A172 (cell line): ENCODE measurements at regions not wholly inside any gene's neighbourhood (a gene's known extent, or its start where the extent isn't known, plus 50 kb on each side); places are given as distances from the start of the nearest gene placed in this dataset.
A peak's percentile ranks its signal among the peaks of the same experiment; 100 is the strongest.

Source experiments
- DNase-seq: peaks from one replicate; pipeline ENCODE4 v3.0.0-alpha.2; 2015; ENCODE audit warnings: low spot score

- DNase-seq = peak; percentile 2
Observed at GRCh38 chr14:104462651-104463630, 116.6 kb upstream of the C14orf180 start.

GRCh38 chr14:104464907-104465306 lies 114.7 kb upstream of the C14orf180 start:
- DNase-seq = no peak

DNA sequence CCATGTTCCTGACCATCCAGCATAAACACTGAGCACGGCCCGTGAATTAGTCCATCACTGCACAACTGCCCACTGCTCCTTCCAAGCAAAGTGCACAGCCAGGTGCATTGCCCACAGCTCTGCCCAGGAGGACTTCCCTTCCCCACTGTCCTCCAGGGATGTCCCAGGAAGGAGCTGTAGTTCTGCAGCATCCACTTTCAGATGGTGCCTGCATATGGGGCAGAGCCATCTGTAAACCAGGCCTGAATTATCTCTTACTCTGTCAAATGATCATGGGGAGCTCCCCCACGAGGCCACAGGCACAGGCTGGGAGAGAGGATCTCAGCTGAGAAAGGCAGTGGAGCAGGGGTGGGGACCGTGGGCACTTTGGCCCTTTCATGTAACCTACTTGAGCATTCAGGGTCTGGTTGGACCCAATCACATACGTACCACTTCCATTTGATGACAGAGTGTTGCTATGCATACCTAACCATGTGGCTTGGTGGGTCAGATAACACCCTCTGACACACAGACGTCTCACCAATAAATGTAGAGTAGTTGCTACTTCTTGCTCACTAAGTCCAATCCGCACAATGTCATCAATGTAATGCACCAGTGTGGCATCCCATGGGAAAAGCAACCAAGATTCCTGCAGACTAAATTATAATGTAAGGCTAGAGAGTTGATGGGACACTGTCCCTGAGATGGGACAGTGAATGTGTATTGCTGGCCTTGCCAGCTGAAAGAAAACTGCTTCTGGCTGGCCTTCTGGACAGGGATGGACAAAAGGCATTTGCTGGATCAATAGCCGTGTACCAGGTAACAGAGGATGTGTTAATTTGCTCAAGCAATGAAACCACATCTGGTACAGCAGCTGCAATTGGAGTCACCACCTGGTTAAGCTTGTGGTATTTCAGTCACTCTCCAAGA lies 113.8 kb upstream of the C14orf180 start:
- no peak for DNase-seq

- DNase-seq = no peak
Observed at GRCh38 chr14:104467236-104467635, 112.3 kb upstream of the C14orf180 start.

GRCh38 chr14:104467641-104468040 lies 111.9 kb upstream of the C14orf180 start:
- no peak for DNase-seq

GRCh38 chr14:104469591-104469990 lies 110.0 kb upstream of the C14orf180 start:
- no peak for DNase-seq

- no peak for DNase-seq
Observed at GRCh38 chr14:104470588-104470987, 109.0 kb upstream of the C14orf180 start.

DNA sequence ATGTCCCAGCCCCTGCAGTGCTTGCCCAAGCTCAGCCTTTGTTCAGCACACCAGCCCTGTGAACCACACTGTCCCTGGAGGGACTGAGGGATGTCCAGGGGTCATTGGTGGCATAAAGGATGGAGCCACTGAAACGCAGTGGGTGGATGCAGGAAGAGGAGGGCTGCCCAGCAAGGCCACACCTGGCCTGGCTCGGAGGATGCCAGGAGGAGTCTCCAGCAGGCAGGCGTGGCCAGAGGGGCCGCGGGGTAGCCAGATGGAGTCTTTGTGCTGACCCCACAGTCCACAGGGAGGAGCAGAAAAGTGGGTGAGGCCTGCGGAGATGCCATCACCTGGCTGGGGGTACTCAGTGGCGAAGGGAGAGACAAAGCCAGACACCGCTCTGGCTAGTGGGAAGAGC lies 108.5 kb upstream of the C14orf180 start:
- no peak for DNase-seq

GRCh38 chr14:104472073-104472472 lies 107.5 kb upstream of the C14orf180 start:
- no peak for DNase-seq

- DNase-seq = no peak
Observed at GRCh38 chr14:104472536-104473243, 106.9 kb upstream of the C14orf180 start.

- no peak for DNase-seq
Observed at GRCh38 chr14:104473244-104473565, 106.4 kb upstream of the C14orf180 start.

GRCh38 chr14:104473649-104474494 lies 105.7 kb upstream of the C14orf180 start:
- DNase-seq = no peak

DNA sequence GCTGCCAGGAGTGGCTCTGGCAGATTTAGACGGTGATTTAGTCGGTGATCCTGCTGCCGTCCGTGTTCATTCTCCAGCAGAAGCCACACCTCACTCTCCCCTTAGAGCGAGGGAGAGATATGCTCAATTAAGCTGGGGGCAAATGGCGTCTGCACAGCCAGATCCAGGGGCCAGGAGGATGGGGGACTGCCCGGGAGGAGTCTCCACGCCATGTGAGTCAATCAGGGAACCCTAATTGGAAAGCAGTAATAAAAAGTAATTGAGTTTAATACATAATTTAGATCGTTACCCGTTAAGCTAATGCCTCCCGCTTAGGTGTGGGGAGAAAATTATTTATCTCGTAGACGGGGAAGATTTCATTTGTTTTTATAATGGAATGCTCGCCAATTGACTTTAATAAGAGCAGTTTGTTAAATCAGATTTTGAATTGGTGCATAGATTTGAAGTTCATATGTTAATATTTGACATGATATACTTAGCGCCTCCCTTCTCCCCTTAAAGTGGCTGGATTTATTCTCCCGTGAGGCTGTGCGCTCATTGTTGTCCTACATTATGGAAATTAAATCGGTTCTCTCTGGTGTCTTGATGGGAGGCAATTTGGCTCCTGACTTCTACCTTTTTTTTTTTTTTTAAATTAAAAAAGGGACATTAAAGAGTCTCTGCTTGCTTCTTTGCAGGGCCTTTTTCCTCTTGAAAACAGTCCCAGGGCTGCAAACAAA lies 104.9 kb upstream of the C14orf180 start:
- DNase-seq = no peak

DNA sequence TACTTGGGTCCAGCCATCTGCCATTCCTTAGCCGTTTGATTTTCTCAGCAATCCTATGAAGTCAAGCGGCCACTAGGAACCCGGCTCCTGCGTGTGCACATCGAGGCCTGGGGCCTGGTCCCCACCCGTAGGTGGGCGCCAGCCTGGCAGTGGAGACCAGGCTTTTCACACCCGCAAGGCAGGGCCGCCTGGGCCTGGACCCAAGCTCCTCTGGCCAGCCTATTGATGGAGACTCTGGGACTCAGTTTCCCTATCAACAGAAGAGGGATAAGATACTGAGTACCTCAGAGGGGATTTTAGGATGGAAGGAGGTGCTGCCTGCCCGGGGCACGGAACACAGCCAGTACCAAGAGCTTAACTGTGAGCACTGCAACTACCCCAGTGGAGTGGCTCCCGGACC lies 104.3 kb upstream of the C14orf180 start:
- no peak for DNase-seq

GRCh38 chr14:104475802-104476201 lies 103.8 kb upstream of the C14orf180 start:
- no peak for DNase-seq

DNA sequence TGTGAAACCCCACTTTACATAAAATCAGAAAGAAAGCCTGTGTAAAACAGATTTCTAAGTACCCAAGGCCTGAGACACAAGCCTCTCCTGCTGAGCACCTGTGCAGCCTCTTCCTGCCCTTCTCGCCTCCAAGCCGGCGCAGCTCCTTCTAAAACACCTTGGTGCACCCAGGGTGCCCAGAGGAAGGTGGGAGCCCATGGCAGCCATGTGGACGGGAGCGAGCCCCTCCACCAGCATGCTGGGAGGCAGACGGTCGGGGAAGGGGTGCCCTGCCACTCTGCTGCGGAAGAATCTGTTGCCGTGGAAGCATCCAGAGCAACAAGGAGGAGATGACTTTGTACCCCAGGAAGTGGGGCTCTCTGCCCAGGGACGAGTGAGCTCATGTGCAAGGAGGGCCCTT lies 103.1 kb upstream of the C14orf180 start:
- DNase-seq = no peak

- no peak for DNase-seq
Observed at GRCh38 chr14:104477117-104477623, 102.4 kb upstream of the C14orf180 start.

GRCh38 chr14:104477666-104478380 lies 101.7 kb upstream of the C14orf180 start:
- no peak for DNase-seq

DNA sequence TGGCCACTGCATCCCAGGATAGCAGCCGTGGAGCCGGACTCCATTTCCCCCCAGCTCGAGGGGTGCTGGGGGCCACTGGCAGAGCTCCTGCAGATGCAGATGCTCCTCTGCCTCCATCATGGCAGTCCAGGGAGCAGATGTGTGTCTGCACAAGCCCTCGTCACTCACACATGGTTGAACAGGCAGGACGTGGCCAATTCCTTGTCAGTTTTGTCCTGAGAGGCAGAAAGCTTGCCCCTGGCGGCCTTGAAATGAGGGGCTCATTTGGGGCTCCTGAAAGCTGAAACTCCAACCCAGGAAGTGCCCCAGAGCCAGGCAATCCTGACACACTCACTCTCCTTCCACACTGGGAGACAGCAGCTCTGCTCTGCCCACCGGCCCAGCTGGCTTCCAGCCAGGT lies 100.9 kb upstream of the C14orf180 start:
- DNase-seq = no peak

DNA sequence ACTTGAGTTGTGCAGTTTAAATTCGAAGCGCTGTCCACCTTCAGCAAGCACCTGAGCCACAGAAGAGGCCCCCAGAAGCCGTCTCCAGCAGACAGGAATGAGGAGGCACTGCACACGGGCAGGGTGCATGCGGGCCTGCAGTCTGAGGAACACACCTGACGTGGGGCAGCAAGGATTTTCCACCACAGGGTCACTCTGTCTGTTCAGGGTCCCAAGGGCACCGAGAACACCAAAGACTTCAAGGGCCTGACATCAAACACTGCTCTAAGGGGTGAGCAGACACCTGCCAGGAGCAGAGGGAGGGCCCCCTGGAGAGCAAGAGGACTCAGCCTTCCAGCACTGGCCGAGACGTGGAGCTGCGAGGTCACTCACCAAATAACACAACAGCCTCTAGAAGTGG lies 99.7 kb upstream of the C14orf180 start:
- DNase-seq = no peak
